Testis (tissue), 2 donors: ENCODE measurements at regions not wholly inside any gene's neighbourhood (a gene's known extent, or its start where the extent isn't known, plus 50 kb on each side); places are given as distances from the start of the nearest gene placed in this dataset.

Experiments used
- DNase-seq: peaks from one replicate; pipeline ENCODE4 v3.0.0-alpha.2; 2019
- H3K27ac ChIP-seq, 2 donors: fragments of 200-600 bp; sonication (generic); one replicate each; pipeline ENCODE4 v1.5.1; 2019
- H3K27me3 ChIP-seq: fragments of 200-600 bp; sonication (generic); one replicate; pipeline ENCODE4 v1.5.1; 2019
- H3K36me3 ChIP-seq: fragments of 200-600 bp; sonication (generic); one replicate; pipeline ENCODE4 v1.5.1; 2017; ENCODE audit warnings: low read depth; ENCODE audit errors: missing control alignments
- H3K4me1 ChIP-seq: fragments of 200-600 bp; sonication (generic); one replicate; pipeline ENCODE4 v1.5.1; 2019
- H3K4me3 ChIP-seq, 2 donors: fragments of 200-600 bp; sonication (generic); one replicate each; pipeline ENCODE4 v1.5.1; 2017 to 2019
- H3K9me3 ChIP-seq: fragments of 200-600 bp; sonication (generic); one replicate; pipeline ENCODE4 v1.5.1; 2017
- CTCF ChIP-seq, 3 experiments: fragments of 450-650 bp in 2 of 3; fragments of 200-600 bp in 1 of 3; sonication (generic) in 1 of 3; IDR thresholded peaks; one replicate each; pipeline ENCODE4 v1.5.1; 2016 to 2019; ENCODE audit warnings: antibody characterized with exemption in 3 of 3, mild to moderate bottlenecking in 2 of 3, moderate library complexity in 1 of 3
- POLR2A ChIP-seq: fragments of 450-650 bp; IDR thresholded peaks from one replicate; pipeline ENCODE4 v1.6.1; 2017; ENCODE audit warnings: antibody characterized with exemption, mild to moderate bottlenecking, moderate library complexity
- WGBS, 2 donors: methylation state at CpG; one replicate each; pipeline ENCODE4 v1.1.5; 2018; 5-methylcytosine and 5-hydroxymethylcytosine counted together
- intact Hi-C: fragments of 100-400 bp; cut with DNase I; formaldehyde crosslinking; loops from one replicate; pipeline ENCODE4 v1.15.1; 2023; ENCODE audit warnings: low total_unique reads

- no peaks in the 10 kb centered on the region for H3K4me1 ChIP-seq
- TF ChIP-seq CTCF (IDR thresholded peaks at IDR 0.05) (no peak), POLR2A (no peak)
- no peaks in the 10 kb centered on the region for H3K27me3 ChIP-seq
- WGBS, 2 donors, result 77 to 91% methylated on average over 2 of the region's 2 CpGs
- H3K27ac ChIP-seq, result no peak overlapping the region
- intact Hi-C loops, result no loop called here
- no peak for DNase-seq
- no peaks in the 10 kb centered on the region for H3K36me3 ChIP-seq
- H3K9me3 ChIP-seq, result no peaks in the 10 kb centered on the region
- H3K4me3 ChIP-seq, result no peak overlapping the region
These were observed 151.8 kb upstream of the DHRS4 start for GRCh38 chr14:23801766-23802165.

GRCh38 chr14:23804817-23805216 lies 148.8 kb upstream of the DHRS4 start:
- DNase-seq, result no peak
- 94 to 97% methylated on average over 3 of the region's 3 CpGs for WGBS, 2 donors
- intact Hi-C loops, result no loop called here

GRCh38 chr14:23805761-23806160 lies 147.8 kb upstream of the DHRS4 start:
- Histone ChIP-seq H3K36me3 (no peaks in the 10 kb centered on the region), H3K27ac (no peak overlapping the region), H3K9me3 (no peaks in the 10 kb centered on the region), H3K27me3 (no peaks in the 10 kb centered on the region), H3K4me1 (no peaks in the 10 kb centered on the region), H3K4me3 (no peak overlapping the region)
- DNase-seq, result no peak
- intact Hi-C loops, result no loop called here
- no peak for TF ChIP-seq POLR2A

More at GRCh38 chr14:23804817-23805216, 148.8 kb upstream of the DHRS4 start:
- Histone ChIP-seq H3K9me3 (no peaks in the 10 kb centered on the region), H3K4me1 (no peaks in the 10 kb centered on the region), H3K27ac (no peak overlapping the region), H3K36me3 (no peaks in the 10 kb centered on the region), H3K27me3 (no peaks in the 10 kb centered on the region), H3K4me3 (no peak overlapping the region)
- TF ChIP-seq CTCF (IDR thresholded peaks at IDR 0.05) (no peak), POLR2A (no peak)

GRCh38 chr14:23814527-23815256 lies 138.9 kb upstream of the DHRS4 start:
- TF ChIP-seq POLR2A (no peak), CTCF (IDR thresholded peaks at IDR 0.05) (no peak)
- H3K36me3 ChIP-seq, result no peaks in the 10 kb centered on the region
- H3K4me3 ChIP-seq, result no peak overlapping the region
- no peak for DNase-seq
- no peak overlapping the region for H3K27ac ChIP-seq
- no peaks in the 10 kb centered on the region for H3K4me1 ChIP-seq
- intact Hi-C loops, result no loop called here
- no peaks in the 10 kb centered on the region for H3K27me3 ChIP-seq
- 90 to 93% methylated on average over 6 of the region's 6 CpGs for WGBS, 2 donors
- H3K9me3 ChIP-seq, result no peaks in the 10 kb centered on the region

- whole genome bisulfite sequencing, 2 donors, result 90 to 94% methylated on average over 5 of the region's 5 CpGs
These were observed 137.2 kb upstream of the DHRS4 start for GRCh38 chr14:23816371-23816770.

More at GRCh38 chr14:23816371-23816770, 137.2 kb upstream of the DHRS4 start:
- intact Hi-C loops, result no loop called here
- TF ChIP-seq POLR2A (no peak), CTCF (IDR thresholded peaks at IDR 0.05) (no peak)
- H3K9me3 ChIP-seq, result no peaks in the 10 kb centered on the region
- H3K4me1 ChIP-seq, result no peaks in the 10 kb centered on the region
- H3K27me3 ChIP-seq, result no peaks in the 10 kb centered on the region
- no peak overlapping the region for H3K4me3 ChIP-seq
- DNase-seq, result no peak
- no peak overlapping the region for H3K27ac ChIP-seq
- no peaks in the 10 kb centered on the region for H3K36me3 ChIP-seq
